Liver (tissue), 8 donors: ENCODE measurements at regions not wholly inside any gene's neighbourhood (a gene's known extent, or its start where the extent isn't known, plus 50 kb on each side); places are given as distances from the start of the nearest gene placed in this dataset.

ENCODE experiments used
- DNase-seq: peaks from one replicate; pipeline ENCODE4 v3.0.0-alpha.2; 2017; ENCODE audit warnings: low spot score
- H3K27ac ChIP-seq, 2 donors: one replicate each; pipeline ENCODE4 v1.7.0; 2013; ENCODE audit warnings: inconsistent platforms in 2 of 2, low read length in 2 of 2, control low read depth in 1 of 2, low read depth in 1 of 2, mild to moderate bottlenecking in 1 of 2
- H3K27me3 ChIP-seq, 4 donors: one replicate each; pipeline versions ENCODE4 v1.6.1 to v1.7.0; 2013; ENCODE audit warnings: low read length in 3 of 4, inconsistent platforms in 1 of 4, mild to moderate bottlenecking in 1 of 4, moderate library complexity in 1 of 4; ENCODE audit not compliant: control insufficient read depth in 4 of 4, insufficient read depth in 4 of 4
- H3K36me3 ChIP-seq, 4 donors: one replicate each; pipeline versions ENCODE4 v1.6.1 to v1.7.0; 2013; ENCODE audit warnings: low read length in 3 of 4, mild to moderate bottlenecking in 3 of 4, low read depth in 1 of 4, moderate library complexity in 1 of 4; ENCODE audit not compliant: control insufficient read depth in 4 of 4, insufficient read depth in 3 of 4
- H3K4me1 ChIP-seq, 4 donors: one replicate each; pipeline versions ENCODE4 v1.6.1 to v1.7.0; 2013; ENCODE audit warnings: low read length in 3 of 4, mild to moderate bottlenecking in 3 of 4, moderate library complexity in 1 of 4; ENCODE audit not compliant: control insufficient read depth in 4 of 4, insufficient read depth in 4 of 4
- H3K4me3 ChIP-seq, 3 donors: one replicate each; pipeline versions ENCODE4 v1.6.1 to v1.7.0; 2013; ENCODE audit warnings: low read length in 3 of 3, control low read depth in 1 of 3, low read depth in 1 of 3, mild to moderate bottlenecking in 1 of 3
- H3K9ac ChIP-seq, 2 donors: one replicate each; pipeline ENCODE4 v1.7.0; 2013; ENCODE audit warnings: low read length in 2 of 2, mild to moderate bottlenecking in 2 of 2, moderate library complexity in 2 of 2, control low read depth in 1 of 2, low read depth in 1 of 2
- H3K9me3 ChIP-seq, 4 donors: one replicate each; pipeline versions ENCODE4 v1.6.1 to v1.7.0; 2013; ENCODE audit warnings: low read length in 3 of 4; ENCODE audit not compliant: control insufficient read depth in 4 of 4
- EGR1 ChIP-seq, 2 donors: IDR thresholded peaks; 2 replicates each; pipeline ENCODE4 v1.6.1; 2016 to 2018; ENCODE audit warnings: antibody characterized with exemption in 2 of 2, low read depth in 2 of 2
- FOXA1 ChIP-seq: IDR thresholded peaks from 2 replicates; pipeline ENCODE4 v1.6.1; 2016; ENCODE audit warnings: antibody characterized with exemption
- FOXA2 ChIP-seq: IDR thresholded peaks from 2 replicates; pipeline ENCODE4 v1.6.1; 2016; ENCODE audit warnings: antibody characterized with exemption
- GABPA ChIP-seq, 2 donors: IDR thresholded peaks in 1 of 2; conservative IDR thresholded peaks in 1 of 2; 2 replicates each; pipeline ENCODE4 v1.6.1; 2016; ENCODE audit warnings: antibody characterized with exemption in 2 of 2, mild to moderate bottlenecking in 1 of 2, moderate library complexity in 1 of 2
- HNF4A ChIP-seq, 2 donors: conservative IDR thresholded peaks; 2 replicates each; pipeline ENCODE4 v1.6.1; 2016; ENCODE audit warnings: antibody characterized with exemption in 2 of 2, mild to moderate bottlenecking in 2 of 2
- HNF4G ChIP-seq: IDR thresholded peaks from 2 replicates; pipeline ENCODE4 v1.6.1; 2016; ENCODE audit warnings: antibody characterized with exemption
- RAD21 ChIP-seq, 2 donors: IDR thresholded peaks; 2 replicates each; pipeline ENCODE4 v1.6.1; 2016; ENCODE audit warnings: antibody characterized with exemption in 2 of 2, mild to moderate bottlenecking in 2 of 2
- REST ChIP-seq: IDR thresholded peaks from 2 replicates; pipeline ENCODE4 v1.6.1; 2016; ENCODE audit warnings: antibody characterized with exemption, mild to moderate bottlenecking
- WGBS: extraction: QIAGEN DNeasy Blood & Tissue Kit; methylation state at CpG from one replicate; pipeline ENCODE4 v1.1.7; 2013; 5-methylcytosine and 5-hydroxymethylcytosine counted together
- TF ChIP-seq, protein P1 (sequence below): fragments of 150-350 bp; IDR thresholded peaks from 2 replicates; pipeline ENCODE4 v1.5.1; 2017; ENCODE audit warnings: improper control_type of control experiment, low read depth, low read length; ENCODE audit not compliant: missing input control
- TF ChIP-seq, protein P2 (sequence below): IDR thresholded peaks from 2 replicates; pipeline ENCODE4 v1.6.1; 2016; ENCODE audit warnings: antibody characterized with exemption
- TF ChIP-seq, protein P3 (sequence below): IDR thresholded peaks from 2 replicates; pipeline ENCODE4 v1.6.1; 2016; ENCODE audit warnings: antibody characterized with exemption
- donor health status: healthy.
- donor health status: healthy.
- donor health status: healthy.
- donor health status: healthy.
- donor health status: healthy.

DNA sequence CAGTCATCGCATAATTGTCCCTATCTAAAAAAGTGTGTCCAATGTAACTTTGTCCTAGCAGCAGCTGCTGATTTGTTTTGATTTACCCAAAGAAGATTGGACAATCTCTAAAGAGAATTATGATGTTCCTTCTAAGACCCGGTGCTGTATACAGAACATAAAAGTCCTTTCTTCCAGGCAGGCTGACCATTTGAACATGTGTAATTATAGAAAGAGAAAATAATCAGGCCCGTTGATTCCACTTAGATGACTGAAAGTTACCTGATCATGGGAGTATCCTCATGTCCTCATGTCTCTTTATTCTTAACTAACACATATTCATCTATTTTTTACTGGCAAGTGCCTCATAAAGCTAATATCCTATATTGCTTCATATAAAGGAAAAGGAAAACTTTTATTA, 164.1 kb upstream of the MRPS30 start (continued):
- TF ChIP-seq, protein P1, sequence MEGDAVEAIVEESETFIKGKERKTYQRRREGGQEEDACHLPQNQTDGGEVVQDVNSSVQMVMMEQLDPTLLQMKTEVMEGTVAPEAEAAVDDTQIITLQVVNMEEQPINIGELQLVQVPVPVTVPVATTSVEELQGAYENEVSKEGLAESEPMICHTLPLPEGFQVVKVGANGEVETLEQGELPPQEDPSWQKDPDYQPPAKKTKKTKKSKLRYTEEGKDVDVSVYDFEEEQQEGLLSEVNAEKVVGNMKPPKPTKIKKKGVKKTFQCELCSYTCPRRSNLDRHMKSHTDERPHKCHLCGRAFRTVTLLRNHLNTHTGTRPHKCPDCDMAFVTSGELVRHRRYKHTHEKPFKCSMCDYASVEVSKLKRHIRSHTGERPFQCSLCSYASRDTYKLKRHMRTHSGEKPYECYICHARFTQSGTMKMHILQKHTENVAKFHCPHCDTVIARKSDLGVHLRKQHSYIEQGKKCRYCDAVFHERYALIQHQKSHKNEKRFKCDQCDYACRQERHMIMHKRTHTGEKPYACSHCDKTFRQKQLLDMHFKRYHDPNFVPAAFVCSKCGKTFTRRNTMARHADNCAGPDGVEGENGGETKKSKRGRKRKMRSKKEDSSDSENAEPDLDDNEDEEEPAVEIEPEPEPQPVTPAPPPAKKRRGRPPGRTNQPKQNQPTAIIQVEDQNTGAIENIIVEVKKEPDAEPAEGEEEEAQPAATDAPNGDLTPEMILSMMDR: no peak
- no peak for TF ChIP-seq HNF4A (conservative IDR thresholded peaks at IDR 0.05)
- TF ChIP-seq FOXA2: no peak
- TF ChIP-seq, protein P2, sequence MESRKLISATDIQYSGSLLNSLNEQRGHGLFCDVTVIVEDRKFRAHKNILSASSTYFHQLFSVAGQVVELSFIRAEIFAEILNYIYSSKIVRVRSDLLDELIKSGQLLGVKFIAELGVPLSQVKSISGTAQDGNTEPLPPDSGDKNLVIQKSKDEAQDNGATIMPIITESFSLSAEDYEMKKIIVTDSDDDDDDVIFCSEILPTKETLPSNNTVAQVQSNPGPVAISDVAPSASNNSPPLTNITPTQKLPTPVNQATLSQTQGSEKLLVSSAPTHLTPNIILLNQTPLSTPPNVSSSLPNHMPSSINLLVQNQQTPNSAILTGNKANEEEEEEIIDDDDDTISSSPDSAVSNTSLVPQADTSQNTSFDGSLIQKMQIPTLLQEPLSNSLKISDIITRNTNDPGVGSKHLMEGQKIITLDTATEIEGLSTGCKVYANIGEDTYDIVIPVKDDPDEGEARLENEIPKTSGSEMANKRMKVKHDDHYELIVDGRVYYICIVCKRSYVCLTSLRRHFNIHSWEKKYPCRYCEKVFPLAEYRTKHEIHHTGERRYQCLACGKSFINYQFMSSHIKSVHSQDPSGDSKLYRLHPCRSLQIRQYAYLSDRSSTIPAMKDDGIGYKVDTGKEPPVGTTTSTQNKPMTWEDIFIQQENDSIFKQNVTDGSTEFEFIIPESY: no peak
- TF ChIP-seq EGR1 (IDR thresholded peaks at IDR 0.05; ENCODE audit: low read depth in 2 of 2): no peak
- TF ChIP-seq FOXA1: no peak

DNA sequence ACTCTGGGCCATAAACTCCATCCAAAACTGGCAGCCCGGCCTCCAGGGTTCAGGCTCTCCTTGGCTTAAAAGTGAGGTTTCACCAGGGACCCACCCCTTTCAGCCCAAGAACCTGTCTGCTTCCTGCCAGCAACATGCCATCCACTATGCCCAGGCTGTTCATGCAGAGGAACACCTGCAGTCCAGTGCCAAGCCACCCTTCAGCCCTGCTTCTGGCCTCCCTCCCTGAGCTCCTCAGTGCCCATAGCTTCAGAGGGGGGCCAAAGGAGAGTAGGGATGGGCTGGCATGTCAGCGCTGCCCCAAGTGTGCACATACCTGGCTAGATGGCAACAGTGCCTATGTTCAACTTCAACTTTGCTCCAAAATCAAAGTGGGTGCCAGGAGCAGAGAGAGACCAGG, 166.9 kb upstream of the MRPS30 start:
- H3K27me3 ChIP-seq: peaks cover 0 to 5% (median 0%) of the 10 kb centered on the region in 4 donors
- 84% methylated on average over 2 of the region's 2 CpGs for WGBS
- no peaks in the 10 kb centered on the region for H3K4me1 ChIP-seq
- no peak overlapping the region for H3K27ac ChIP-seq
- DNase-seq: no peak
- H3K4me3 ChIP-seq: no peak overlapping the region
- peaks cover 0 to 6% (median 2%) of the 10 kb centered on the region in 4 donors for H3K9me3 ChIP-seq
- no peak overlapping the region for H3K9ac ChIP-seq
- no peak for TF ChIP-seq FOXA1
- no peaks in the 10 kb centered on the region for H3K36me3 ChIP-seq

DNA sequence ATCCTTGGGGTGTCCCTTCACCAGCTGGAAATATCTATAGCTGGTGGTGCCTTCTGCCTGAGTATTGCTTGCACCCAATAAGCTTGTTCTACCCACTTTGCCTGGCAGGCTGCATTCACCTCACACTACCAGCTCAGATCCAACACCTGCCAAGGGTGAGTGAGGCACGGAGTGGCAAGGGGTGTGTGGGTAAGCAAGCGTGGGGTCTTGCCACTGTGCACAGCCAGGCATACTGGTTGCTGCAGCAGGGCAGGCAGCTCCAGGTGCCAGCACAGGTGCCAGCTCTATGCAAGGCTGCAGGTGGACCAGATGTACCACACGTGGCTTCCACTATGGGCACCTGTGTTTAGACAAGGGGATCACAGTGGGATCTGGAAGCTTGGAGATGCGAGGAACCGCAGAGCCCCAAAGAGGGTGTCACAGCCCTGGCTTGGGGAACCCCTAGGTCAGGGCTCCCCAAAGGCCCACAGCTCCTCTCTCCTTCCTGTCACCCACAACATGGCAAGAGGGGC, 167.7 kb upstream of the MRPS30 start:
- Histone ChIP-seq H3K4me3 (no peak overlapping the region), H3K27ac (no peak overlapping the region), H3K9ac (no peak overlapping the region), H3K9me3 (peaks cover 0 to 6% (median 2%) of the 10 kb centered on the region in 4 donors), H3K4me1 (no peaks in the 10 kb centered on the region), H3K36me3 (no peaks in the 10 kb centered on the region), H3K27me3 (peaks cover 0 to 5% (median 0%) of the 10 kb centered on the region in 4 donors)
- DNase-seq: no peak
- 81% methylated on average over 5 of the region's 5 CpGs for WGBS
- TF ChIP-seq GABPA (IDR thresholded peaks at IDR 0.05 in 1 of 2, conservative IDR thresholded peaks at IDR 0.05 in 1 of 2) (no peak), RAD21 (IDR thresholded peaks at IDR 0.05) (no peak), HNF4G (no peak), REST (no peak)
- TF ChIP-seq, protein P2: no peak
- TF ChIP-seq, protein P3, sequence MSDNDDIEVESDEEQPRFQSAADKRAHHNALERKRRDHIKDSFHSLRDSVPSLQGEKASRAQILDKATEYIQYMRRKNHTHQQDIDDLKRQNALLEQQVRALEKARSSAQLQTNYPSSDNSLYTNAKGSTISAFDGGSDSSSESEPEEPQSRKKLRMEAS: no peak
